Testis (tissue), 2 donors: ENCODE measurements at regions not wholly inside any gene's neighbourhood (a gene's known extent, or its start where the extent isn't known, plus 50 kb on each side); places are given as distances from the start of the nearest gene placed in this dataset.

Experiments
- DNase-seq: peaks from one replicate; pipeline ENCODE4 v3.0.0-alpha.2; 2019
- H3K27ac ChIP-seq, 2 donors: fragments of 200-600 bp; sonication (generic); one replicate each; pipeline ENCODE4 v1.5.1; 2019
- H3K27me3 ChIP-seq: fragments of 200-600 bp; sonication (generic); one replicate; pipeline ENCODE4 v1.5.1; 2019
- H3K36me3 ChIP-seq: fragments of 200-600 bp; sonication (generic); one replicate; pipeline ENCODE4 v1.5.1; 2017; ENCODE audit warnings: low read depth; ENCODE audit errors: missing control alignments
- H3K4me1 ChIP-seq: fragments of 200-600 bp; sonication (generic); one replicate; pipeline ENCODE4 v1.5.1; 2019
- H3K4me3 ChIP-seq, 2 donors: fragments of 200-600 bp; sonication (generic); one replicate each; pipeline ENCODE4 v1.5.1; 2017 to 2019
- H3K9me3 ChIP-seq: fragments of 200-600 bp; sonication (generic); one replicate; pipeline ENCODE4 v1.5.1; 2017
- CTCF ChIP-seq, 3 experiments: fragments of 450-650 bp in 2 of 3; fragments of 200-600 bp in 1 of 3; sonication (generic) in 1 of 3; IDR thresholded peaks; one replicate each; pipeline ENCODE4 v1.5.1; 2016 to 2019; ENCODE audit warnings: antibody characterized with exemption in 3 of 3, mild to moderate bottlenecking in 2 of 3, moderate library complexity in 1 of 3
- POLR2A ChIP-seq: fragments of 450-650 bp; IDR thresholded peaks from one replicate; pipeline ENCODE4 v1.6.1; 2017; ENCODE audit warnings: antibody characterized with exemption, mild to moderate bottlenecking, moderate library complexity
- WGBS, 2 donors: methylation state at CpG; one replicate each; pipeline ENCODE4 v1.1.5; 2018; 5-methylcytosine and 5-hydroxymethylcytosine counted together
- intact Hi-C: fragments of 100-400 bp; cut with DNase I; formaldehyde crosslinking; loops from one replicate; pipeline ENCODE4 v1.15.1; 2023; ENCODE audit warnings: low total_unique reads

GRCh38 chr15:96267463-96267862 lies 63.0 kb upstream of the NR2F2 start:
- TF ChIP-seq POLR2A, result no peak
- TF ChIP-seq CTCF (IDR thresholded peaks at IDR 0.05), result no peak
- WGBS, 2 donors, result 77 to 93% methylated on average over 4 of the region's 4 CpGs

GRCh38 chr15:96268442-96269204 lies 61.9 kb upstream of the NR2F2 start:
- no peak overlapping the region for H3K27ac ChIP-seq
- H3K36me3 ChIP-seq, result no peaks in the 10 kb centered on the region
- H3K4me3 ChIP-seq, result no peak overlapping the region
- H3K4me1 ChIP-seq, result no peaks in the 10 kb centered on the region
- H3K27me3 ChIP-seq, result no peaks in the 10 kb centered on the region
- TF ChIP-seq CTCF (IDR thresholded peaks at IDR 0.05), result no peak
- no peak for TF ChIP-seq POLR2A
- 69 to 75% methylated on average over 14 of the region's 14 CpGs for WGBS, 2 donors
- H3K9me3 ChIP-seq, result no peaks in the 10 kb centered on the region
- intact Hi-C loops, result no loop called here
- no peak for DNase-seq

More at GRCh38 chr15:96267463-96267862, 63.0 kb upstream of the NR2F2 start:
- Histone ChIP-seq H3K27me3 (no peaks in the 10 kb centered on the region), H3K27ac (no peak overlapping the region), H3K4me3 (no peak overlapping the region), H3K9me3 (no peaks in the 10 kb centered on the region), H3K36me3 (no peaks in the 10 kb centered on the region), H3K4me1 (no peaks in the 10 kb centered on the region)
- intact Hi-C loops, result no loop called here
- DNase-seq, result no peak

GRCh38 chr15:96270581-96271172 lies 59.8 kb upstream of the NR2F2 start:
- Histone ChIP-seq H3K27ac (no peak overlapping the region), H3K36me3 (no peaks in the 10 kb centered on the region), H3K9me3 (no peaks in the 10 kb centered on the region), H3K4me3 (no peak overlapping the region), H3K27me3 (no peaks in the 10 kb centered on the region), H3K4me1 (no peaks in the 10 kb centered on the region)
- DNase-seq, result no peak
- intact Hi-C loops, result no loop called here
- WGBS, 2 donors, result 88 to 92% methylated on average over 6 of the region's 6 CpGs
- no peak for TF ChIP-seq POLR2A
- no peak for TF ChIP-seq CTCF (IDR thresholded peaks at IDR 0.05)

GRCh38 chr15:96272427-96272826 lies 58.1 kb upstream of the NR2F2 start:
- Histone ChIP-seq H3K4me3 (no peak overlapping the region), H3K4me1 (no peaks in the 10 kb centered on the region), H3K36me3 (no peaks in the 10 kb centered on the region), H3K27me3 (no peaks in the 10 kb centered on the region), H3K9me3 (no peaks in the 10 kb centered on the region), H3K27ac (no peak overlapping the region)
- 88 to 91% methylated on average over 1 of the region's 1 CpG for WGBS, 2 donors
- no peak for DNase-seq
- TF ChIP-seq CTCF (IDR thresholded peaks at IDR 0.05) (no peak), POLR2A (no peak)
- intact Hi-C loops, result no loop called here
